Pons (tissue), 1 donor: ENCODE measurements at regions not wholly inside any gene's neighbourhood (a gene's known extent, or its start where the extent isn't known, plus 50 kb on each side); places are given as distances from the start of the nearest gene placed in this dataset.

Experiments
- DNase-seq: peaks from one replicate; pipeline ENCODE4 v3.0.0-alpha.2; 2016; ENCODE audit warnings: low spot score

DNA sequence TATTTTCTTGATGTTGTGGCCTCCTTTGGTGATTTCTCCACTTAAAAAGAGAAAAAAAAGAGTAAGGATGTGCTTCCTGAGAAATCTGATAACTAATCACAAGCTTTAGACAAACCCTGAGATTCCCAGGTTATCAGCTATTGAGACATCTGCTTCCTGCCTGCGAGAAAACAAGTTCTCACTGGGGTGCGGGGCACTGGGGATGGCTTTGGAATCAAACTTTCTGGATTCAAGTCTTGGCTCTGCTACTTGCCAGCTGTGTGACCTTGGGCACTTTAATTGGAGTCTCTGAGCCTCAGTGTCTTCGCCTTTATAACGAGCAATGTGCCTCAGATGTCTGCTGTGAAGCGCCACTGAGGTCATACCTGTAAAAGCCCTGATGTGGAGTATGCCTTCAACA, 152.5 kb upstream of the NAV2 start:
- DNase-seq = no peak

DNA sequence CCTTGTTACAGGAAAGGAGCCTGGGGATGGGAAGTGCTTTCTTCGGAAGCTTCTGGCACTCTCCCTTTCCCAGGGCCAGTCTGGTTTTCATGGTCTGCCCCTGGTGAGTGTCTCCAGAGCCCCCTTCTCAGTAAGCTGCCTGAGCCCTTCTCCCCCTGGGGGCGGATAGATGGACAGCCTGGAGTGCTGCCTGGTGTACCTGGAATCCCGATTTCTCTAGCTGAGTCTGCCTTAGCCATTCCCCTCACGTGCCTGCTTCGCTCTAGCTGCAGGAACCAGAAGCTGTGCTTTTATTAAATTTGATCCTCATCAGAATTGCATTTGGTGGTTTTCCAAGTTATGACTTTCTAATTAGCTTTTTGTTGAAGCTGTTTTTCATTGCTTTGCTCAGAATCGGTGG, 152.9 kb upstream of the NAV2 start:
- no peak for DNase-seq

DNA sequence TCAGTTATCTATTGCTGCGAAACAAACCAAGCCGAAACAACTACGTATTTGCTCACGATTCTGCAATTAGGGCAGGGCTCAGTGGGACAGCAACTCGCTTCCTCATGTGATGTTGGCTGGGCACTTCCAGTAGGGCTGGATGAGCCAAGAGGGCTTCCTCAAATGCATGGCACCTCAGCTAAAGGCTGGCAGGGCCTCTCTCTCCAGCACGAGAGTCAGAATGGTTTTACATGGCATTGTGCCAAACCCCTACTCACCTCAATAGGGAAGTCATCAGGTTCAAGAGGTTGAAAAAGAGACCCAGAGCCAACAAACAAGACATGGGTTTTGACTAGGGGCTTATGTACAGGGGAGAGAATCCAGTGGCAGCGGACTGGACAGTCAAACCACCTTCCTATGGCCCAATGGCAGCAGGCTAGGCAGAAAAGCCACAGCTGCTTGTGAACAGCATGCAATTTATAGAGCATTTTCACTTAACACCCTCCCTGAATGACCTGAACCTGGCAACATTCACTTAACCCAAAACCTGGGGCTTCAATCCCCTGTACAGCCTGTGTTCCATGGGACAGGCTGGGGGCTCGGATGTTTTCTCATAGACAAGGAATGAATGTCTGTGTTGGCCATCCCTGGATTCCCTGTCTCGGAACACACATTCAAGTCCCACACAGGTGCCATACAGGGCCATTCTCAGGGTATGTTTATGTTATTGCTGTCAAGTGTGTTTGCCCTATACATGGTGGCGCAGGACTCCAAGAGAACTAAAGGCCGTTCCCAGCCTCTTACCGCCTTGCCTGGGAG, 154.2 kb upstream of the NAV2 start:
- DNase-seq = no peak

- DNase-seq = peak; percentile 87
Observed at GRCh38 chr11:19557720-19558140, 154.9 kb upstream of the NAV2 start.

DNA sequence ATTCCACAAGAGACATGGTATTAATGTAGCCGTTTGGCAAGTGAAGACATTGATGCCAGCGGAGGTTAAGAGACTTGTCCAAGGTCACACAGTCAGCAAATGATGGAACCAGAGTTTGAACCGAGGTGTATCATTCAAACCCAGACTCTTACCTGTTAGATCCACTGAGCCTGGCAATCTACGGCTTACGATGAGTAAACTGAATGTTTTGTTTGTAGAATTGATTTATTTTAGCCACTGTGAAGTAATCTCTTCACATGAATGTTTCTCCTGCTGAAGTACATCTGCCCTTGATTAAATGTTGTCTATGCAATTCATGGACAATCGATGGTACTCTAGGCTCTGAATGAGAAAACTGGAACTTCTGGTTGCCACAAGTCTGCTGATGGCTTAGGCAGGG, 155.5 kb upstream of the NAV2 start:
- DNase-seq = no peak

GRCh38 chr11:19555266-19555665, 157.4 kb upstream of the NAV2 start:
- DNase-seq = no peak

- peak; percentile 92 for DNase-seq
Observed at GRCh38 chr11:19553683-19554333, 158.8 kb upstream of the NAV2 start.

DNA sequence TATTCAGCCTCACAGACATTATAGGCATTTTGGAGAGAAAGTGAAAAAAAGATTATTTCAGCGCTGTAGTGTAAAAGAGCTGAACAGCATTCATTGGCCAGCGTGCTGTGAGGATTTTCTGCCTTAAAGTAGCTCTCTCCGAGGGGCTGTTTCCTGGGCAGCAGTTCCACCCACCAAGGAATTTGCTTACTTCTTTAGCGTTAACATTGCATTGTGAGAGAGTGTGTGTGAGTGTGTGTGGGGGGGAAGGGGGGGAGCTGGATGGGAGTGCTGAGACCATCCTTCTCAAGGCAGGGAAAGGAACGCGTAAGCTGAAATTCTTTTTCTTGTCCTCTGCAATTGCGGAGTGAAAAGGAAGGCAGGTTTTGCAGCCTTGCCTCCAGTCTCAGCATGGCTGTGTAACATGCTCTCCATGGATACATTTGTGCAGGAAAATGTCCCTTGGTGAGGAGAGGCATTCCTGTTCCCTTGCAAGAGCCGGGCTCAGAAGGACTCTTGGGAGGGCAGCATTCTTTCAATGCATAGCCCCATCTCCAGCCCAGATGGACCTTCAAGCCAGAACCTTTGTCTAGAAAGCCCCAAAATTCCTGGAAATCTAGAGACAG, 159.9 kb upstream of the NAV2 start:
- DNase-seq = no peak

- no peak for DNase-seq
Observed at GRCh38 chr11:19552161-19552560, 160.5 kb upstream of the NAV2 start.

DNA sequence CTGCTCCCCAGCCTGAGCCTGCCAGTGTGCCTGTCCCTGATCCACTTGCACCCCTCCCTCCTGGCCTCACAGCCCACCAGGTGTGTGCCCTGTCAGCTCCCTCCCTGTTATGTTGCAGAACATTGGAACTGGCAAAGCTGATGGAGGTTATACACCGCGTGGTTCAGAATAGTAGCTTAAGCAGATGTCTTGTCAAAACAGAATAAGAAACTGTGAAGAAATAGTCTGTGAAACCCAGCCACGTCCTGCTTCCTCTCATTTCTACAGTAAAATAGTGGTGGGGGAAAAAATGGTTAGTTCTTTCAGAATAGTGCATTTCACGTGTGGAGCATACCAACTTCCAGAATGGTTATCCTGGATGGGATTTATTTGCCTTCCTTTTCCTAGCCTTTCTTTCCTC, 161.2 kb upstream of the NAV2 start:
- no peak for DNase-seq

DNA sequence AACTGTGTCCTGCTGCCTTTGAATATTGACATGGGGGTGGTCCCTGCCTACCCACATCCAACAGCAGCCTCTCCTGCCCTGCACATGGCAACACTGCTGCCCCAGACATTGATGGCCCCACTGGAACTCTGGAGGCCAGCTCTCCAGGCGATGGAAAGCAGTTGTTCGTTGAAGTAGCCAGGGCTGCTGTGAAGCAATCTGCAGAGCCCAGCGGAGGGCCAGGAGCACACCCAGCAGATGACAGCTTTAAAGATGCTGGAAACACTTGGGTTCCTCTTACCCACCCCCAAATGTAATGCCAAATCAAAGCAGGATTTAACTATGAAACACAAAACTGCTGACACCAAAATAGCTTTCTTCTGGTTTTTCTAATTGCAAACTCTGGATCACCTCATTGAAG, 165.6 kb upstream of the NAV2 start:
- no peak for DNase-seq

DNA sequence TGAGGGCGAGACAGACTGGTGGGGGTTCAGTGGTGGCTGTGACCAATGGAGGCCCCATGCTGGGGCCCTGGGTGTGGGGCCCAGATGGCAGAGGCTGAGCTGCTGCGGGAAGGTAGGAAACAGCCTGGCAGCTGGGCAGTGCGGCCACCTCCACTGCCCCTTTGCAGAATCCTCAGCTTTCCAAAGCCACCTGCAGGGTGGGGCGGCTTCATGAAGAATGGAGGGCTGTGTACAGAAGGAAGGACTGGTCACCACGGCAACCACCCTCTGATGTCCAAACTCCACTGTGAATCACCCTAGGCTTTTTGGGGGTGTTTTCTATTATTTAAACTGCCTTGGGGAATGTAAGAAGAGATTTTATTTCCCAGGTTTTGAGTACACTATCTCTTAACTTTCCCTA, 166.3 kb upstream of the NAV2 start:
- DNase-seq = no peak

DNA sequence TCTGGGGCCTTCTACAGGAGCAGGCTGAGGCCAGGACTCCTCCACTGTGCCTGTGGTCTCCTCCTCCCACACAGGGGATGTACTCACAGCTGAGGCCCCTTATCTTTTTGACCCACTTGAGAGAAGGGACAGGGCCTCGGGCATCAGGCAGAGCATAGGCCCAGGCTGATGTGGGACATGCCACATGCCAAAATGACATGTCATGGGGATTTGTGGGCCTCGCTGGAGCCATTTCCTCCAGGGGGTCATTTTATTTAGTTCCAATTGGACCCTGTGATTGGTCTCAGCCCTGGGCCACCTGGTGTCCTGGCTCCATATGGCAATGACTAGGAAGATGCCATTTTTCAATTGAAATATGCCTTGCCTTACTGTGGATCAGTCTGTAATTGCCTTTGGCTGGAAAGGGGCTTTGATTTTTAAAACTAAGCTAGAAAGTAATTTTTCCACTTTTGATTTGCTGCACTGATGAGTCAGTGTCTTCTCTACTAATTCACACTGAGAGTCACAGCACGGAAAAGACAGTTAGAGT, 171.1 kb upstream of the NAV2 start:
- no peak for DNase-seq

DNA sequence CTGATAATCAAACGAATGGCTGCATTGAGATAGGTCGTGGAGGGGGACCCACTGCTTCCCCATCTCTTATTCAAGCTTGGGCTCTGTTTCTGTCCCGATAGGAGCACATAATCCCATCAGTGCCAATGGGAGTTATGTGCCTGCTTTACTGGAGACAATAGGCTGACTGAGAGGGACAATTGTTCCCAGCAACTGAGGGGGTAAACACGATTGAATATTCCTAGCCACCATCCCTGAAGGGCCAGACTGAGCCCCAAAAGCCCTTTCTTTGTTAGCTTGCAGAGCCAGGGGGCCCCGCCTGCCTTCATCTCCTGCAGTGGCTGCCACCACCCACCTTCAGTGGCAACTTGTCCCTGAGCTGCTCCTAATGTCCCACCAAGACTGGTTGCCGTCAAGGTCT, 172.8 kb upstream of the NAV2 start:
- peak; percentile 83 for DNase-seq

DNA sequence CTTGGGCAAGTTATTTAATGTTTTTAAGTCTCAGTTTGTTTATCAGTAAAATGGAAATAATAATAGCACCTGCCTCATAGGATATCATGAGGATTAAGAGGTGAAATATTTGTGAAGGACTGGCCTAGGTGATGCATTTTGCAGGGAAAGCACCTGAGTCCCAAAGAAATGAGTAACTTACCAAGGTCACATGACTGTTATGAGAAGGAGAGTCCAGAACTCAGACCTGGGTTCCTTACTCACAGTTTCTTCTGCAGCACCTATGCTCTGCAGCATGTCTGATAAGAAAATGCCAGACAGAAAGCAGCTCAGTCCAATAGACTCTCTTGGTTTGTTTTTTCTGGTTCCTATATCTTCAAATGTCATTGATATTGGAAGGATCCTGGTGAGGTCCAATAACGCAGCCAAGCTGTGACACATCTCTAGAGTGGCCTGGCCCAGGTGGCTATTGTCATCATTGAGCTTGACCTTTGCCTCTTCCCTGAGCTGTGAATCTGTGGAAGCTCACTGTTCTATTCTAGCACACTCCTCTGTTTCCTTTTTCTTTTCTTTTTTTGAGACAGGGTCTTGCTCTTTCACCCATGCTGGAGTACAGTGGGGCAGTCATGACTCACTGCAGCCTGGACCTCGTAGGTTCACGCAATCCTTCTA, 174.7 kb upstream of the NAV2 start:
- DNase-seq = no peak

GRCh38 chr11:19536131-19536530, 176.5 kb upstream of the NAV2 start:
- DNase-seq = no peak

- DNase-seq = no peak
Observed at GRCh38 chr11:19530505-19530904, 182.1 kb upstream of the NAV2 start.

- no peak for DNase-seq
Observed at GRCh38 chr11:19526119-19526518, 186.5 kb upstream of the NAV2 start.

- no peak for DNase-seq
Observed at GRCh38 chr11:19525714-19526113, 186.9 kb upstream of the NAV2 start.

- DNase-seq = no peak
Observed at GRCh38 chr11:19525276-19525675, 187.4 kb upstream of the NAV2 start.

DNA sequence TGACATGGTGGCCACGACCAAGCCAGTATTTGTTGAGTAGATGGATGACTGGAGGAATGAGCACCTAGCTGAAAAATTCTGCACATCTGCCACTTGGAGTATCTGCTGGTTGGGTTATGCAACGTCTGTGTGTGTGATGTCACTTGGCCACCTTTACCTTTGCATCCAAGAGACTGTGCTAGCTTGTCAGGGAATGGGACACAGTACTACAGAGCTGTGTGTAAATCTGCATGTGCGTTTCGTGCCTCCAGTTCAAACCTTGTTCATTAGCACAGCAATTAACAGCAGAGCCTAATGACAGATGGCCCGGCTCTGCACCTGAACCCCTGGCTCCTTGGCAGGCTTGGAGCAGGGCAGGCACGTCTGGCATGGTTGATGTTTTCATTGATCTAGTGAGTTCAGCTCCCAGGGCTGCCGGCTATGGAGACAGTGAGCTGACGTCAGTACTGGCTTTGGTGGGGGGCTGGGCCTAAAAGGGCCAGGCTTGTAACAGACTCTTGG, 188.4 kb upstream of the NAV2 start:
- peak; percentile 69 for DNase-seq

GRCh38 chr11:19520681-19521080, 192.0 kb upstream of the NAV2 start:
- DNase-seq = no peak
